HG03025 (cell line): ENCODE measurements at regions not wholly inside any gene's neighbourhood (a gene's known extent, or its start where the extent isn't known, plus 50 kb on each side); places are given as distances from the start of the nearest gene placed in this dataset.
"Not testable (repeated sequence)": the region's sequence is repeated elsewhere in the genome, so short reads cannot be mapped to it uniquely, and the experiment has no call there.

Experiments used
- ATAC-seq: cut with Tn5 transposase; IDR thresholded peaks from one replicate; pipeline ENCODE4 v1.9.1; 2021; ENCODE audit warnings: mild to moderate bottlenecking, moderate library complexity; ENCODE audit not compliant: unreplicated experiment, low FRiP score

- not testable (repeated sequence) for ATAC-seq
These were observed 343.3 kb upstream of the PLGLB2 start for GRCh38 chr2:87404411-87405255.

GRCh38 chr2:87405531-87406216 is 342.2 kb upstream of the PLGLB2 start:
- ATAC-seq, result not testable (repeated sequence)

GRCh38 chr2:87406406-87407175 is 341.3 kb upstream of the PLGLB2 start:
- not testable (repeated sequence) for ATAC-seq

- ATAC-seq, result not testable (repeated sequence)
These were observed 338.3 kb upstream of the PLGLB2 start for GRCh38 chr2:87409601-87410000.

DNA sequence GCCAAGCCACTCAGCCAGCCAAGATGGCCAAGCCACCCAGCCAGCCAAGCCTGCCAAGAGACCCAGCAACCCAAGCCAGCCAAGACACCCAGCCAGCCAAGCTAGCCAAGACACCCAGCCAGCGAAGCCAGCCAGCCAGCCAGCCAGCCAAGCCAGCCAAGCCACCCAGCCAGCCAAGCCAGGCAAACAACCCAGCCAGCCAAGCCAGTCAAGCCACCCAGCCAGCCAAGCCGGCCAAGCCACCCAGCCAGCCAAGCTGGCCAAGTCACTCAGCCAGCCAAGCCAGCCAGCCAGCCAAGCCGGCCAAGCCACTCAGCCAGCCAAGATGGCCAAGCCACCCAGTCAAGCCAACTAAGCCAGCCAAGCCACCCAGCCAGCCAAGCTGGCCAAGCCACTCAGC is 337.5 kb upstream of the PLGLB2 start:
- not testable (repeated sequence) for ATAC-seq

- ATAC-seq, result not testable (repeated sequence)
These were observed 335.7 kb upstream of the PLGLB2 start for GRCh38 chr2:87412036-87412820.

DNA sequence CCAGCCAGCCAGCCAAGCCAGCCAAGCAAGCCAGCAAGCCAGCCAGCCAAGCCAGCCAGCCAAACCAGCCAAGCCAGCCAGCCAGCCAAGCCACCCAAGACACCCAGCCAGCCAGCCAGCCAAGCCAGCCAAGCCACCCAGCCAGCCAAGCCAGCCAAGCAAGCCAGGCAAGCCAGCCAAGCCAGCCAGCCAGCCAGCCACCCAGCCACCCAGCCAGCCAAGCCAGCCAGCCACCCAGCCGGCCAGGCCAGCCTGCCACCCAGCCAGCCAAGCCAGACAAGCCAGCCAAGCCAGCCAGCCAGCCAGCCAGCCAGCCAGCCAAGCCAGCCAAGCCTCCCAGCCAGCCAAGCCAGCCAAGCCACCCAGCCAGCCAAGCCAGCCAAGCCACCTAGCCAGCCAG is 333.6 kb upstream of the PLGLB2 start:
- not testable (repeated sequence) for ATAC-seq

DNA sequence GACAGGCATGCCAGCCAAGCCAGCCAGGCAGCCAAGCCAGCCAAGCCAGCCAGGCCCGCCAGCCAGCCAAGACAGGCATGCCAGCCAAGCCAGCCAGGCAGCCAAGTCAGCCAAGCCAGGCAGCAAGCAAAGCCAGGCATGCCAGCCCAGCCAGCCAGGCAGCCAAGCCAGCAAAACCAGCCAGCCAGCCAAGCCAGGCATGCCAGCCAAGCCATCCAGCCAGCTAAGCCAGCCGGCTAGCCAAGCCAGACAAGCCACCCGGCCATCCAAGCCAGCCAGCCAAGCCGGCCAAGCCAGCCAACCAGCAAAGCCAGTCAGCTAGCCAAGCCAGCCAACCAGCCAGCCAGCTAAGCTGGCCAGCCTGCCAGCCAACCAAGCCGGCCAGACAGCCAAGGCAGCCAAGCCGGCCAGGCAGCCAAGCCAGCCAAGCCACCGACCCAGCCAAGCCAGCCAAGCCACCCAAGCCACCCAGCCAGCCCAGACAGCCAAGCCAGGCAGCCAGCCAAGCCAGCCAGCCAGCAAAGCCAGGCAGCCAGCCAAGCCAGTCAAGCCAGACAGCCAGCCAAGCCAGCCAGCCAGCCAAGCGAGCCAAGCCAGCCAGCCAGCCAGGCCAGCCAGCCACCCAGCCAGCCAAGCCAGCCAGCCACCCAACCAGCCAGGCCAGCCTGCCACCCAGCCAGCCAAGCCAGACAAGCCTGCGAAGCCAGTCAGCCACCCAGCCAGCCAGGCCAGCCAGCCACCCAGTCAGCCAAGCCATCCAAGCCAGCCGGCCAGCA is 332.9 kb upstream of the PLGLB2 start:
- not testable (repeated sequence) for ATAC-seq

- ATAC-seq, result not testable (repeated sequence)
These were observed 332.2 kb upstream of the PLGLB2 start for GRCh38 chr2:87415586-87416265.

GRCh38 chr2:87416266-87416592 is 331.7 kb upstream of the PLGLB2 start:
- ATAC-seq, result not testable (repeated sequence)

GRCh38 chr2:87417147-87417546 is 330.7 kb upstream of the PLGLB2 start:
- not testable (repeated sequence) for ATAC-seq

DNA sequence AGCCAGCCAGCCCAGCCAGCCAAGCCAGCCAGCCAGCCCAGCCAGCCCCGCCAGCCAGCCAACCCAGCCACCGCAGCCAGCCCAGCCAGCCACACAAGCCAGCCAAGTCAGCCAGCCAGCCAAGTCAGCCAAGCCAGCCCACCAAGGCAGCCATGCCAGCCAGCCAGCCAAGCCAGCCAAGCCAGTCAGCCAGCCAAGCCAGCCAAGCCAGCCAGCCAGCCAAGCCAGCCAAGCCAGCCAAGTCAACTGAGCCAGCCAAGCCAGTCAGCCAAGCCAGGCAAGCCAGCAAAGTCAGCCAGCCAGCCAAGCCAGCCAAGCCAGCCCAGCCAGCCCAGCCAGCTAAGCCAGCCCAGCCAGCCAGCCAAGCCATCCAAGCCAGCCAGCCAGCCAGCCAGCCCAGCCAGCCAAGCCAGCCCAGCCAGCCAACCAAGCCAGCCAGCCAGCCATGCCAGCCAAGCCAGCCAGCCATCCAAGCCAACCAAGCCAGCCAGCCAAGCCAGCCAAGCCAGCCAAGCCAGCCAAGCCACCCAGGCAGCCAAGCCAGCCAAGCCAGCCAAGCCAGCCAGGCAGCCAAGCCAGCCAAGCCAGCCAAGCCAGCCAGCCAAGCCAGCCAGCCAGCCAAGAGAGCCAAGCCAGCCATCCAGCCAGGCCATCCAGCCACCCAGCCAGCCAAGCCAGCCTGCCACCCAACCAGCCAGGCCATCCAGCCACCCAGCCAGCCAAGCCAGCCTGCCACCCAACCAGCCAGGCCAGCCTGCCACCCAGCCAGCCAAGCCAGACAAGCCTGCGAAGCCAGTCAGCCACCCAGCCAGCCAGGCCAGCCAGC is 329.9 kb upstream of the PLGLB2 start:
- ATAC-seq, result not testable (repeated sequence)

GRCh38 chr2:87418823-87419822 is 328.8 kb upstream of the PLGLB2 start:
- ATAC-seq, result not testable (repeated sequence)

DNA sequence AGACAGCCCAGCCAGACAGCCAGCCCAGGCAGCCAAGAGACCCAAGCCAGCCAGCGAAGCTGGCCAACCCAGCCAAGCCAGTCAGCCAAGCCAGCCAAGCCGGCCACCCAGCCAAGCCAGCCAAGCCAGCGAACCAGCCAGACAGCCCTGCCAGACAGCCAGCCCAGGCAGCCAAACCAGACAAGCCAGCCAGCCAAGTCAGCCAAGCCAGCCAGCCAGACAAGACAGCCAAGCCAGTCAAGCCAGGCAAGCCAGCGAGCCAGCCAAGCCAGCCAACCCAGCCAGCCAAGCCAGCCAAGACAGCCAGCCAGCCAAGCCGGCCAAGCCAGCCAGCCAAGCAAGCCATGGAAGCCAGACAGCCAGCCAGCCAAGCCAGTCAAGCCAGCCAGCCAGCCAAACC is 327.9 kb upstream of the PLGLB2 start:
- ATAC-seq, result not testable (repeated sequence)

GRCh38 chr2:87420954-87421353 is 326.9 kb upstream of the PLGLB2 start:
- ATAC-seq, result not testable (repeated sequence)

DNA sequence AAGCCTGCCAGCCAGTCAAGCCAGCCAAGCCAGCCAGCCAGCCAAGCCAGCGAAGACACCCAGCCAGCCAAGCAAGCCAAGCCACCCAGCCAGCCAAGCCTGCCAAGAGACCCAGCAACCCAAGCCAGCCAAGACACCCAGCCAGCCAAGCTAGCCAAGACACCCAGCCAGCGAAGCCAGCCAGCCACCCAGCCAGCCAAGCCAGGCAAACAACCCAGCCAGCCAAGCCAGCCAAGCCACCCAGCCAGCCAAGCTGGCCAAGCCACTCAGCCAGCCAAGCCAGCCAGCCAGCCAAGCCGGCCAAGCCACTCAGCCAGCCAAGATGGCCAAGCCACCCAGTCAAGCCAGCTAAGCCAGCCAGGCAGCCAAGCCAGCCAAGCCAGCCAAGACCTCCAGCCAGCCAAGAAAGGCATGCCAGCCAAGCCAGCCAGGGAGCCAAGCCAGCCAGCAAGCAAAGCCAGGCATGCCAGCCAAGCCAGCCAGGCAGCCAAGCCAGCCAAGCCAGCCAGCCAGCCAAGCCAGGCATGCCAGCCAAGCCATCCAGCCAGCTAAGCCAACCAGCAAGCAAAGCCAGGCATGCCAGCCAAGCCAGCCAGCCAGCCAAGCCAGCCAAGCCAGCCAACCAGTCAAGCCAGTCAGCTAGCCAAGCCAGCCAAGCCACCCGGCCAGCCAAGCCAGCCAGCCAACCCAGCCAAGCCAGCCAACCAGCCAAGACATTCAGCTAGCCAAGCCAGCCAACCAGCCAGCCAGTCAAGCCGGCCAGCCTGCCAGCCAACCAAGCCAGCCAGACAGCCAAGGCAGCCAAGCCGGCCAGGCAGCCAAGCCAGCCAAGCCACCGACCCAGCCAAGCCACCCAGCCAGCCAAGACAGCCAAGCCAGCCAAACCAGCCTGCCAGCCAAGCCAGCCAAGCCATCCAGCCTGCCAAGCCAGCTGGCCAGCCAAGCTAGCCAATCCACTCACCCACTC is 323.8 kb upstream of the PLGLB2 start:
- not testable (repeated sequence) for ATAC-seq
